Esophagus squamous epithelium (tissue), 4 donors: ENCODE measurements at regions not wholly inside any gene's neighbourhood (a gene's known extent, or its start where the extent isn't known, plus 50 kb on each side); places are given as distances from the start of the nearest gene placed in this dataset.

Experiments
- POLR2A ChIP-seq, 4 donors: fragments of 450-650 bp; IDR thresholded peaks; one replicate each; pipeline ENCODE4 v1.6.1; 2017; ENCODE audit warnings: antibody characterized with exemption in 4 of 4, mild to moderate bottlenecking in 4 of 4, moderate library complexity in 3 of 4
- TF ChIP-seq, protein P1 (sequence below), 6 experiments: fragments of 450-650 bp in 4 of 6; fragments of 200-600 bp in 2 of 6; sonication (generic) in 2 of 6; IDR thresholded peaks; one replicate each; pipeline ENCODE4 v1.5.1; 2016 to 2019; ENCODE audit warnings: antibody characterized with exemption in 6 of 6, mild to moderate bottlenecking in 4 of 6, moderate library complexity in 4 of 6

DNA sequence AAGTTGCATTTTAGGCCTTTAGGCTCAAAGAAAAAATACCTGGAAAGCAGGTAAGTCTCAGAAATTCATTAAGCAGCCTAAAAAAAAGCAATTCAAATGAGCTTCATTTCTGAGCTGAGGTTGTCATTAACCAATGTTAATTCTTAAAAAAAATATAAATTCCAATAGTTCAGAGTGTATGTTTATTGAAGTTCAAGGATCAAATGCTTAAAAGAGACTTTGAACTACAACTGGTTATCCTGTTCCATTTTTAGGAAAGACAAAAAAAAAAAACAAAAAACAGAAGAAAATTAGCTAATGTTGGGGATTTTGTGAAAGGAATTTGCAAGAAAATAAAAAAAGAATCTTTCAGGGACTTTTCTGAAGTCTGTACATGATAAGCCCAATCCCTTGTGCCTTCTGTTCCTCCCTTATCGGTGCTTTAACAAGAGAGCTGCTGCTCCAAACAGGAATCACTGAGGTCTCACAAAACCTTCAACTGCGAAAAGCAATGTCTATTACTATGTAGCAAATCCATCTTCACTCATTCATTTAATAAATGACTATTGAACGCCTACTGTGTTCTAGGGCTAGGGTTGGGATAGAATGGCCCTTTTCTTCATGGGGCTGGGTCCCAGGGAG lies 90.3 kb downstream of the FOXF2 start:
- TF ChIP-seq, protein P1, sequence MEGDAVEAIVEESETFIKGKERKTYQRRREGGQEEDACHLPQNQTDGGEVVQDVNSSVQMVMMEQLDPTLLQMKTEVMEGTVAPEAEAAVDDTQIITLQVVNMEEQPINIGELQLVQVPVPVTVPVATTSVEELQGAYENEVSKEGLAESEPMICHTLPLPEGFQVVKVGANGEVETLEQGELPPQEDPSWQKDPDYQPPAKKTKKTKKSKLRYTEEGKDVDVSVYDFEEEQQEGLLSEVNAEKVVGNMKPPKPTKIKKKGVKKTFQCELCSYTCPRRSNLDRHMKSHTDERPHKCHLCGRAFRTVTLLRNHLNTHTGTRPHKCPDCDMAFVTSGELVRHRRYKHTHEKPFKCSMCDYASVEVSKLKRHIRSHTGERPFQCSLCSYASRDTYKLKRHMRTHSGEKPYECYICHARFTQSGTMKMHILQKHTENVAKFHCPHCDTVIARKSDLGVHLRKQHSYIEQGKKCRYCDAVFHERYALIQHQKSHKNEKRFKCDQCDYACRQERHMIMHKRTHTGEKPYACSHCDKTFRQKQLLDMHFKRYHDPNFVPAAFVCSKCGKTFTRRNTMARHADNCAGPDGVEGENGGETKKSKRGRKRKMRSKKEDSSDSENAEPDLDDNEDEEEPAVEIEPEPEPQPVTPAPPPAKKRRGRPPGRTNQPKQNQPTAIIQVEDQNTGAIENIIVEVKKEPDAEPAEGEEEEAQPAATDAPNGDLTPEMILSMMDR (IDR thresholded peaks at IDR 0.05), result no peak
- TF ChIP-seq POLR2A (IDR thresholded peaks at IDR 0.05), result no peak
